HepG2 (cell line): ENCODE measurements at regions not wholly inside any gene's neighbourhood (a gene's known extent, or its start where the extent isn't known, plus 50 kb on each side); places are given as distances from the start of the nearest gene placed in this dataset.

ENCODE experiments used
- ATAC-seq: fragments of 200-7000 bp; cut with Tn5 transposase; 3 replicates; pipeline ENCODE4 v1.9.1; 2020; ENCODE audit warnings: mild to moderate bottlenecking, moderate library complexity
- BruUV-seq: library from RNA; stranded (reverse); fragments of 400-500 nt; replicated peaks from 2 replicates; lab custom pipeline; 2021; lab: Mats Ljungman, UMichigan
- CTCF ChIA-PET: fragments of 300-600 bp; formaldehyde crosslinking; extraction: SDS; loops from one replicate; lab custom pipeline; 2021; ENCODE audit warnings: low total read pairs, inconsistent platforms, low intra/inter-chr PET ratio; lab: Yijun Ruan, JAX
- POLR2A ChIA-PET: fragments of 350-600 bp; sonication (Branson Sonifier 250); formaldehyde crosslinking; loops from one replicate; lab custom pipeline; 2020; ENCODE audit warnings: antibody characterized with exemption, inconsistent platforms; lab: Yijun Ruan, JAX
- DNase-seq: peaks from one replicate; pipeline ENCODE4 v3.0.0-alpha.2; 2015; ENCODE audit warnings: low spot score
- FAIRE-seq: peaks from 3 replicates; lab custom pipeline; 2011; peaks lifted over from hg19 to GRCh38; lab: Jason Lieb, UNC
- H2AFZ ChIP-seq: one replicate; pipeline ENCODE4 v1.6.1; 2011; ENCODE audit warnings: low read length, inconsistent platforms
- H3K27ac ChIP-seq: fragments of 300-600 bp; 3 replicates; pipeline ENCODE4 v1.8.0; 2011; ENCODE audit warnings: mixed run types, mild to moderate bottlenecking, mixed read lengths, low read length, inconsistent platforms; ENCODE audit not compliant: insufficient read depth; ENCODE audit errors: extremely low read length
- H3K27me3 ChIP-seq, 2 experiments: fragments of 200-600 bp in 1 of 2; 2 replicates in 1 of 2; 3 replicates in 1 of 2; pipeline versions ENCODE4 v1.6.0 to v1.8.0; 2011; ENCODE audit warnings: low read length in 2 of 2, mild to moderate bottlenecking in 2 of 2, moderate library complexity in 2 of 2, inconsistent platforms in 1 of 2; ENCODE audit not compliant: insufficient read depth in 2 of 2, control insufficient read depth in 1 of 2
- H3K36me3 ChIP-seq, 2 experiments: fragments of 200-600 bp in 1 of 2; replicated peaks in 1 of 2; 2 replicates in 1 of 2; 3 replicates in 1 of 2; pipeline versions ENCODE4 v1.5.1 to v1.8.0; 2011; ENCODE audit warnings: low read length in 2 of 2, inconsistent platforms in 1 of 2; ENCODE audit not compliant: insufficient read depth in 2 of 2, control insufficient read depth in 1 of 2
- H3K4me1 ChIP-seq: 2 replicates; pipeline ENCODE4 v1.5.1; 2012; ENCODE audit warnings: low read length, inconsistent platforms; ENCODE audit not compliant: insufficient read depth
- H3K4me2 ChIP-seq: 2 replicates; pipeline ENCODE4 v1.6.0; 2011; ENCODE audit warnings: low read depth, low read length, inconsistent platforms
- H3K4me3 ChIP-seq, 3 experiments: fragments of 200-600 bp in 1 of 3; sonication (generic), shearing (Covaris generic) in 1 of 3; replicated peaks in 1 of 3; 2 replicates each; pipeline ENCODE4 v1.5.1; 2011 to 2016; ENCODE audit warnings: low read length in 3 of 3, inconsistent platforms in 2 of 3, low read depth in 2 of 3, mild to moderate bottlenecking in 2 of 3, control low read depth in 1 of 3, mixed read lengths in 1 of 3; ENCODE audit not compliant: insufficient read depth in 1 of 3
- H3K79me2 ChIP-seq: one replicate; pipeline ENCODE4 v1.6.1; 2011; ENCODE audit warnings: low read length, inconsistent platforms; ENCODE audit not compliant: insufficient read depth
- H3K9ac ChIP-seq: 2 replicates; pipeline ENCODE4 v1.6.0; 2011; ENCODE audit warnings: mild to moderate bottlenecking, low read depth, low read length, inconsistent platforms; ENCODE audit not compliant: insufficient read depth
- H3K9me3 ChIP-seq: 2 replicates; pipeline ENCODE4 v1.5.1; 2012; ENCODE audit warnings: mild to moderate bottlenecking, low read length
- H4K20me1 ChIP-seq: 2 replicates; pipeline ENCODE4 v1.6.0; 2011; ENCODE audit warnings: inconsistent platforms, mild to moderate bottlenecking, low read length, moderate library complexity; ENCODE audit not compliant: insufficient read depth
- ASH2L ChIP-seq: fragments of 300-600, 200-600 bp; sonication (generic); IDR thresholded peaks from 2 replicates; pipeline ENCODE4 v1.7.0; 2017; ENCODE audit warnings: low read depth, mild to moderate bottlenecking, moderate library complexity, mixed read lengths, low read length; ENCODE audit not compliant: insufficient read length
- CENPX ChIP-seq: sonication (generic); formaldehyde crosslinking; IDR thresholded peaks from 2 replicates; pipeline ENCODE4 v1.9.0; 2021; ENCODE audit warnings: mild to moderate bottlenecking, missing genetic modification reagents, moderate library complexity
- EED ChIP-seq: sonication (generic); formaldehyde crosslinking; IDR thresholded peaks from 2 replicates; pipeline ENCODE4 v1.5.0; 2020; ENCODE audit warnings: mild to moderate bottlenecking, missing genetic modification reagents
- FOXA3 ChIP-seq: IDR thresholded peaks from 2 replicates; pipeline ENCODE4 v1.6.1; 2016; ENCODE audit warnings: missing genetic modification reagents, missing compliant biosample characterization
- HDAC6 ChIP-seq: fragments of 200-600 bp; sonication (generic); IDR thresholded peaks from 2 replicates; pipeline ENCODE4 v1.7.0; 2017; ENCODE audit warnings: mild to moderate bottlenecking, antibody characterized with exemption, low read length, low read depth
- HHEX ChIP-seq: IDR thresholded peaks from 2 replicates; pipeline ENCODE4 v1.6.1; 2016; ENCODE audit warnings: control low read depth
- HMG20A ChIP-seq: IDR thresholded peaks from 2 replicates; pipeline ENCODE4 v1.6.1; 2016; ENCODE audit warnings: borderline replicate concordance
- MEF2D ChIP-seq: sonication (generic); formaldehyde crosslinking; IDR thresholded peaks from 2 replicates; pipeline ENCODE4 v1.5.1; 2020; ENCODE audit warnings: mild to moderate bottlenecking, missing genetic modification reagents
- POLR2G ChIP-seq: fragments of 200-400 bp; formaldehyde crosslinking; IDR thresholded peaks from 2 replicates; pipeline ENCODE4 v1.6.1; 2018; ENCODE audit warnings: mild to moderate bottlenecking, low read depth, low read length, moderate library complexity
- ZFP1 ChIP-seq: IDR thresholded peaks from 2 replicates; pipeline ENCODE4 v1.6.1; 2016
- ZIK1 ChIP-seq: sonication (generic); formaldehyde crosslinking; IDR thresholded peaks from 2 replicates; pipeline ENCODE4 v1.5.0; 2020; ENCODE audit warnings: mild to moderate bottlenecking, low read depth, missing genetic modification reagents, borderline replicate concordance
- ZNF501 ChIP-seq: sonication (generic); formaldehyde crosslinking; IDR thresholded peaks from 2 replicates; pipeline ENCODE4 v1.5.1; 2020; ENCODE audit warnings: mild to moderate bottlenecking, moderate library complexity, missing genetic modification reagents
- ZNF629 ChIP-seq: sonication (generic); formaldehyde crosslinking; conservative IDR thresholded peaks from 2 replicates; pipeline ENCODE4 v1.5.0; 2020; ENCODE audit warnings: missing genetic modification reagents
- ZNF746 ChIP-seq: sonication (generic); formaldehyde crosslinking; IDR thresholded peaks from 2 replicates; pipeline ENCODE4 v1.8.0; 2022; ENCODE audit warnings: mild to moderate bottlenecking, missing genetic modification reagents
- ZNF775 ChIP-seq: sonication (generic); formaldehyde crosslinking; IDR thresholded peaks from 2 replicates; pipeline ENCODE4 v1.4.0; 2020; ENCODE audit warnings: missing genetic modification reagents, mild to moderate bottlenecking, moderate library complexity, borderline replicate concordance
- ZSCAN21 ChIP-seq: sonication (generic); formaldehyde crosslinking; IDR thresholded peaks from 2 replicates; pipeline ENCODE4 v1.8.0; 2022; ENCODE audit warnings: mild to moderate bottlenecking, missing genetic modification reagents, moderate library complexity, borderline replicate concordance
- WGBS: methylation state at CpG from one replicate; pipeline ENCODE4 v1.1.6; 2017; ENCODE audit warnings: low lambda C conversion rate; 5-methylcytosine and 5-hydroxymethylcytosine counted together
- in situ Hi-C: cut with HindIII; loops from 2 replicates; pipeline ENCODE4 v1.10.0; 2017; ENCODE audit warnings: low pct_unique_long_range_greater_than_20kb; ENCODE audit not compliant: extremely low pct_ligation_motif_present
- intact Hi-C: fragments of 100-400 bp; cut with micrococcal nuclease; formaldehyde crosslinking; loops from one replicate; pipeline ENCODE4 v1.10.0; 2022; ENCODE audit not compliant: unreplicated experiment
- TF ChIP-seq, protein P1 (sequence below): sonication (generic); formaldehyde crosslinking; IDR thresholded peaks from 2 replicates; pipeline ENCODE4 v1.9.0; 2021; ENCODE audit warnings: missing genetic modification reagents, mild to moderate bottlenecking, borderline replicate concordance

DNA sequence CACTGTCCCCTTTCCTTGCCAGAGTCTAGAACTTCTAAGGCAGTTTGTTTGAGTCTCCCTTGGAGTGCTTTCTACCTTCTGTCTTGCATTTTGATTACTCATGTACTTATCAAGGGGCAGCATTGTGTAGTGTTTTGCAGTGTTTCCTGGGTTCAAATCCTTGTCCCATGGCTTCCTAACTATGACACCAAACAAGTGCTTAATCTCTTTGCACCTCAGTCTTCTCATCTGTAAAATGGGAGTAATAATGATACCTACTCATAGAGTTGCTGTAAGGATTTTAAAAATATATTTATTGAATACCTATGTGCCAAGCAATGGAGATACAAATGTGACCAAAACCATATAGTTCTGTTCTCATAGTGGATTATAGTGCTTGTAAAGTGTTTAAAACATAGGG lies 105.5 kb upstream of the PKDCC start:
- ATAC-seq: no peak
- ChIA-PET CTCF (no interaction called here), POLR2A (no interaction called here)
- H2AFZ ChIP-seq: no peak overlapping the region
- DNase-seq: no peak
- no peak for TF ChIP-seq HMG20A
- TF ChIP-seq ZFP1 (CRISPR knock-in tag): no peak
- TF ChIP-seq EED (CRISPR knock-in tag): no peak
- TF ChIP-seq HDAC6: no peak
- TF ChIP-seq ZNF629 (CRISPR knock-in tag): 0 out of 2 replicates have a peak, but pooled peaks have one; percentile 14
- TF ChIP-seq ASH2L: no peak
- no peaks in the 10 kb centered on the region for H3K36me3 ChIP-seq
- H3K79me2 ChIP-seq: no peaks in the 10 kb centered on the region
- no peak for FAIRE-seq
- H3K4me3 ChIP-seq: no peak overlapping the region
- no peak overlapping the region for H3K4me2 ChIP-seq
- H3K9me3 ChIP-seq: no peaks in the 10 kb centered on the region
- H3K27me3 ChIP-seq: peaks cover 0 to 21% of the 10 kb centered on the region in 2 experiments; a peak in 1 of 5 replicates
- H3K9ac ChIP-seq: no peak overlapping the region
- no peaks in the 10 kb centered on the region for H4K20me1 ChIP-seq
- BruUV-seq: no TSS peak
- H3K27ac ChIP-seq: no peak overlapping the region
- in situ Hi-C loops: no loop called here
- intact Hi-C loops: no loop called here
- no peaks in the 10 kb centered on the region for H3K4me1 ChIP-seq

DNA sequence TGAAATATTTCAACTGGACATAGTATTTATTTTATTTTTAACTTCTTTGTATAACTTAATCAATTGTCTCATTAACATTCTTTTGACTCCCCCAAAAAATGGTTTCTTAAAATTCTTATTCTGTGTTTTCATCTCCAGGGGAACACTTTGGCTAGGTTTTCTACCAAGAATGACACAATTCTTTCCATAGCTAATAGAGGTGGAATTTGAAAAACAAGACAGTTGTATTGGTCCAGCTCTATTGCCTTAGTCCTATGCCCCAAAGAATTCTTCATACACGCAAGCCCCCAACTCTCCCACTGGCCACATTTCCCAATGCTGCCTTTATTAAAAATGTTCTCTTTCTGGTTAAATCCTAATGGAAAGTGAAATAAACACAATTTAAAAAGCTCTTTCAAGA lies 104.7 kb upstream of the PKDCC start:
- WGBS: 78% methylated on average over 1 of the region's 1 CpG
- Histone ChIP-seq H3K4me2 (no peak overlapping the region), H3K36me3 (no peaks in the 10 kb centered on the region), H3K79me2 (no peaks in the 10 kb centered on the region), H4K20me1 (no peaks in the 10 kb centered on the region), H3K27ac (no peak overlapping the region), H2AFZ (no peak overlapping the region), H3K9me3 (no peaks in the 10 kb centered on the region), H3K9ac (no peak overlapping the region), H3K4me3 (no peak overlapping the region), H3K4me1 (no peaks in the 10 kb centered on the region), H3K27me3 (peaks cover 0 to 21% of the 10 kb centered on the region in 2 experiments; a peak in 1 of 5 replicates)
- CTCF ChIA-PET: no interaction called here
- ATAC-seq (no peak), DNase-seq (no peak), FAIRE-seq (no peak)
- POLR2A ChIA-PET: no interaction called here
- no TSS peak for BruUV-seq
- in situ Hi-C loops (no loop called here), intact Hi-C loops (no loop called here)
- TF ChIP-seq POLR2G: no peak
- TF ChIP-seq HHEX: no peak
- TF ChIP-seq ZIK1 (CRISPR knock-in tag): no peak
- TF ChIP-seq, protein P1, sequence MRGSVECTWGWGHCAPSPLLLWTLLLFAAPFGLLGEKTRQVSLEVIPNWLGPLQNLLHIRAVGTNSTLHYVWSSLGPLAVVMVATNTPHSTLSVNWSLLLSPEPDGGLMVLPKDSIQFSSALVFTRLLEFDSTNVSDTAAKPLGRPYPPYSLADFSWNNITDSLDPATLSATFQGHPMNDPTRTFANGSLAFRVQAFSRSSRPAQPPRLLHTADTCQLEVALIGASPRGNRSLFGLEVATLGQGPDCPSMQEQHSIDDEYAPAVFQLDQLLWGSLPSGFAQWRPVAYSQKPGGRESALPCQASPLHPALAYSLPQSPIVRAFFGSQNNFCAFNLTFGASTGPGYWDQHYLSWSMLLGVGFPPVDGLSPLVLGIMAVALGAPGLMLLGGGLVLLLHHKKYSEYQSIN: no peak
- TF ChIP-seq CENPX (CRISPR knock-in tag): no peak
- no peak for TF ChIP-seq FOXA3 (CRISPR knock-in tag)
- no peak for TF ChIP-seq ZNF501 (CRISPR knock-in tag)
- TF ChIP-seq ZNF746 (CRISPR knock-in tag): no peak
- no peak for TF ChIP-seq MEF2D (CRISPR knock-in tag)
- no peak for TF ChIP-seq ZSCAN21 (CRISPR knock-in tag)
- TF ChIP-seq ZNF775 (CRISPR knock-in tag): no peak
